ENCODE measurements at regions not wholly inside any gene's neighbourhood (a gene's known extent, or its start where the extent isn't known, plus 50 kb on each side); places are given as distances from the start of the nearest gene placed in this dataset.

GRCh38 chr10:93178226-93178625, 104.5 kb downstream of the CYP26A1 start:
- FAIRE-seq (no peak), DNase-seq (ENCODE audit: low read depth, low spot score) (no peak)
- CTCF ChIA-PET: no interaction called here
- POLR2A ChIA-PET: no interaction called here
- Histone ChIP-seq H3K4me1 (ENCODE audit: control insufficient read depth, extremely low read depth, insufficient read depth, low read length) (no peaks in the 10 kb centered on the region), H3K9me1 (replicated peaks; ENCODE audit: control insufficient read depth, extremely low read depth, insufficient read depth, low read length) (no peaks in the 10 kb centered on the region), H3K9me3 (replicated peaks; ENCODE audit: control insufficient read depth, insufficient read depth, low read length) (no peaks in the 10 kb centered on the region), H3K9ac (replicated peaks; ENCODE audit: extremely low read depth, insufficient read depth, low read length) (no peak overlapping the region), H4K20me1 (replicated peaks; ENCODE audit: control insufficient read depth, extremely low read depth, insufficient read depth, low read length) (no peaks in the 10 kb centered on the region), H3K79me2 (ENCODE audit: control insufficient read depth, insufficient read depth, low read length) (no peaks in the 10 kb centered on the region), H3K27ac (ENCODE audit: insufficient read depth, low read depth, low read length) (no peak overlapping the region), H3K4me2 (ENCODE audit: insufficient read depth, low read length) (no peak overlapping the region), H2AFZ (ENCODE audit: low read depth, low read length) (no peak overlapping the region), H3K36me3 (ENCODE audit: control insufficient read depth in 2 of 2, extremely low read depth in 1 of 2, insufficient read depth in 2 of 2, low read length in 2 of 2) (no peaks in the 10 kb centered on the region), H3K4me3 (replicated peaks in 1 of 3; ENCODE audit: insufficient read depth in 1 of 3, low read depth in 1 of 3, low read length in 3 of 3) (no peak overlapping the region), H3K27me3 (ENCODE audit: control insufficient read depth in 2 of 2, insufficient read depth in 2 of 2, low read length in 2 of 2) (peaks cover 5 to 18% of the 10 kb centered on the region in 2 experiments)
- dilution Hi-C loops (cut with MboI; ENCODE audit: extremely low pct_ligation_motif_present, low sequenced_read_pairs) (no loop called here), intact Hi-C loops (cut with micrococcal nuclease) (no loop called here)
- no TSS peak for BruUV-seq (replicated peaks)
- TF ChIP-seq MAX (IDR thresholded peaks at IDR 0.05; ENCODE audit: insufficient read depth, insufficient read length) (no peak), GATA2 (IDR thresholded peaks at IDR 0.05; ENCODE audit: insufficient read depth, insufficient read length, low read depth, low read length) (no peak), CTCF (IDR thresholded peaks at IDR 0.05; ENCODE audit: extremely low read depth in 1 of 2, insufficient read depth in 1 of 2, low read depth in 1 of 2, low read length in 2 of 2) (no peak), JUN (IDR thresholded peaks at IDR 0.05; ENCODE audit: borderline replicate concordance, insufficient read depth, insufficient read length, low read depth) (no peak), EZH2 (IDR thresholded peaks at IDR 0.05; ENCODE audit: borderline replicate concordance, low read depth, low read length, severe bottlenecking) (no peak), POLR2A (IDR thresholded peaks at IDR 0.05; ENCODE audit: low read depth, low read length) (no peak), POLR2AphosphoS5 (IDR thresholded peaks at IDR 0.05; ENCODE audit: insufficient read depth, low read depth, low read length) (no peak), MYC (IDR thresholded peaks at IDR 0.05; ENCODE audit: low read depth, low read length) (no peak), FOS (IDR thresholded peaks at IDR 0.05; ENCODE audit: borderline replicate concordance, insufficient read depth, low read length) (no peak)
